Erythroblast (primary cell): ENCODE measurements at regions not wholly inside any gene's neighbourhood (a gene's known extent, or its start where the extent isn't known, plus 50 kb on each side); places are given as distances from the start of the nearest gene placed in this dataset.

Source experiments
- GATA1 ChIP-seq: IDR thresholded peaks from 2 replicates; pipeline ENCODE4 v1.6.1; 2011; ENCODE audit warnings: low read depth, mild to moderate bottlenecking, control low read depth, low read length, moderate library complexity
- POLR2A ChIP-seq: IDR thresholded peaks from 2 replicates; pipeline ENCODE4 v1.6.1; 2011; ENCODE audit warnings: mild to moderate bottlenecking, low read length

DNA sequence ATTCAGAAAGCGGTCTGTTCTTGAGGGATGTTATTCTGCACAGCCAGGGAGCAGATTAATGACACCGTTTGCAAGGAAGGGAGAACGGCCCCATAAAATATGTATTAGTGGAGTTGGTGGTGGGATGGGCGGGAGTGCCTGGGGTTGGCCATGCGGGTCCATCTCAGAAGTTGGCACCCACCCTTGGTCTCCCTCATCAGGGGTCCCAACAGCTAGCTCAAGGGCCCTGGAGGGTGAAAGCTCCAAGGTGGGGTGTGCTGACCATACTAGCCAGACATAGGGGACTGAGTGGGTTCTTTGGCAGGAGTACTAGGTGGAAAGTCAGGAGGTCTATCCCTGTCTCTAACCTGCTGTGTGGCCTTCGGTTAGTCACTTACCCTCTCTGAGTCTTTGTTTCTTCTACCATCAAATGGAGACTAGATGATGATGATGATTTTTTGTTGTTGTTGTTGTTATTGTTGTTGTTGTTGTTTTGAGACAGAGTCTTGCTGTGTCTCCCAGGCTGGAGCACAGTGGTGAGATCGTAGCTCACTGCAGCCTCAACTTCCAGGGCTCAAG, 83.2 kb upstream of the BRD7 start:
- TF ChIP-seq POLR2A = no peak
- no peak for TF ChIP-seq GATA1
